ENCODE measurements at regions not wholly inside any gene's neighbourhood (a gene's known extent, or its start where the extent isn't known, plus 50 kb on each side); places are given as distances from the start of the nearest gene placed in this dataset.
"Not testable (repeated sequence)": the region's sequence is repeated elsewhere in the genome, so short reads cannot be mapped to it uniquely, and the experiment has no call there.

- Mint-ChIP-seq H3K27ac (ENCODE audit: unreplicated experiment) (no peak overlapping the region), H3K4me1 (ENCODE audit: unreplicated experiment) (no peaks in the 10 kb centered on the region), H3K9me3 (ENCODE audit: unreplicated experiment) (no peaks in the 10 kb centered on the region), H3K36me3 (ENCODE audit: low read depth, unreplicated experiment) (no peaks in the 10 kb centered on the region), H3K4me3 (ENCODE audit: unreplicated experiment) (no peak overlapping the region), H3K27me3 (ENCODE audit: unreplicated experiment) (no peaks in the 10 kb centered on the region)
- no peak for DNase-seq (ENCODE audit: low spot score)
- no peak for TF ChIP-seq CTCF (IDR thresholded peaks at IDR 0.05; ENCODE audit: unreplicated experiment)
Observed at GRCh38 chr2:125330133-125330532, 1305.0 kb downstream of the CNTNAP5 start.

- TF ChIP-seq CTCF (IDR thresholded peaks at IDR 0.05; ENCODE audit: unreplicated experiment): no peak
- Mint-ChIP-seq H3K27ac (ENCODE audit: unreplicated experiment) (no peak overlapping the region), H3K9me3 (ENCODE audit: unreplicated experiment) (no peaks in the 10 kb centered on the region), H3K4me1 (ENCODE audit: unreplicated experiment) (no peaks in the 10 kb centered on the region), H3K27me3 (ENCODE audit: unreplicated experiment) (no peaks in the 10 kb centered on the region), H3K36me3 (ENCODE audit: low read depth, unreplicated experiment) (no peaks in the 10 kb centered on the region), H3K4me3 (ENCODE audit: unreplicated experiment) (no peak overlapping the region)
- DNase-seq (ENCODE audit: low spot score): no peak
Observed at GRCh38 chr2:125341353-125341752, 1314.6 kb upstream of the GYPC start.

GRCh38 chr2:125353542-125353941 is 1302.4 kb upstream of the GYPC start:
- H3K4me3 Mint-ChIP-seq (ENCODE audit: unreplicated experiment); H3K4me1 Mint-ChIP-seq (ENCODE audit: unreplicated experiment); H3K27me3 Mint-ChIP-seq (ENCODE audit: unreplicated experiment); H3K9me3 Mint-ChIP-seq (ENCODE audit: unreplicated experiment); H3K27ac Mint-ChIP-seq (ENCODE audit: unreplicated experiment); H3K36me3 Mint-ChIP-seq (ENCODE audit: low read depth, unreplicated experiment); DNase-seq (ENCODE audit: low spot score): not testable (repeated sequence)

GRCh38 chr2:125364192-125364983 is 1291.6 kb upstream of the GYPC start:
- no peak overlapping the region for H3K27ac Mint-ChIP-seq (ENCODE audit: unreplicated experiment)
- H3K9me3 Mint-ChIP-seq (ENCODE audit: unreplicated experiment): no peaks in the 10 kb centered on the region
- no peak overlapping the region for H3K4me3 Mint-ChIP-seq (ENCODE audit: unreplicated experiment)
- no peaks in the 10 kb centered on the region for H3K4me1 Mint-ChIP-seq (ENCODE audit: unreplicated experiment)
- DNase-seq (ENCODE audit: low spot score): no peak
- no peaks in the 10 kb centered on the region for H3K27me3 Mint-ChIP-seq (ENCODE audit: unreplicated experiment)
- no peaks in the 10 kb centered on the region for H3K36me3 Mint-ChIP-seq (ENCODE audit: low read depth, unreplicated experiment)
- peak; percentile 56 for TF ChIP-seq CTCF (IDR thresholded peaks at IDR 0.05; ENCODE audit: unreplicated experiment)

GRCh38 chr2:125364984-125365265 is 1291.0 kb upstream of the GYPC start:
- no peaks in the 10 kb centered on the region for H3K4me1 Mint-ChIP-seq (ENCODE audit: unreplicated experiment)
- no peaks in the 10 kb centered on the region for H3K27me3 Mint-ChIP-seq (ENCODE audit: unreplicated experiment)
- no peaks in the 10 kb centered on the region for H3K36me3 Mint-ChIP-seq (ENCODE audit: low read depth, unreplicated experiment)
- no peak for TF ChIP-seq CTCF (IDR thresholded peaks at IDR 0.05; ENCODE audit: unreplicated experiment)
- no peak overlapping the region for H3K27ac Mint-ChIP-seq (ENCODE audit: unreplicated experiment)
- no peak overlapping the region for H3K4me3 Mint-ChIP-seq (ENCODE audit: unreplicated experiment)
- DNase-seq (ENCODE audit: low spot score): no peak
- no peaks in the 10 kb centered on the region for H3K9me3 Mint-ChIP-seq (ENCODE audit: unreplicated experiment)

All from endothelial cell (in vitro differentiated cells).